PFSK-1 (cell line): ENCODE measurements at regions not wholly inside any gene's neighbourhood (a gene's known extent, or its start where the extent isn't known, plus 50 kb on each side); places are given as distances from the start of the nearest gene placed in this dataset.

Source experiments
- POLR2AphosphoS5 ChIP-seq: IDR thresholded peaks from 2 replicates; pipeline ENCODE4 v1.6.1; 2012; ENCODE audit warnings: low read depth, mild to moderate bottlenecking, control low read depth, low read length, moderate library complexity
- TAF1 ChIP-seq: IDR thresholded peaks from 2 replicates; pipeline ENCODE4 v1.6.1; 2012; ENCODE audit warnings: low read length, control low read depth, borderline replicate concordance; ENCODE audit not compliant: insufficient read depth
- TF ChIP-seq, protein P1 (sequence below), 2 experiments: IDR thresholded peaks; 2 replicates each; pipeline versions ENCODE4 v1.6.1 to v1.8.0; 2011 to 2012; ENCODE audit warnings: low read depth in 2 of 2, low read length in 2 of 2, control low read depth in 1 of 2, inconsistent platforms in 1 of 2, mild to moderate bottlenecking in 1 of 2, moderate library complexity in 1 of 2; ENCODE audit not compliant: insufficient read depth in 1 of 2

GRCh38 chr2:193496786-193497185 lies 1302.1 kb upstream of the TMEFF2 start:
- TF ChIP-seq, protein P1, sequence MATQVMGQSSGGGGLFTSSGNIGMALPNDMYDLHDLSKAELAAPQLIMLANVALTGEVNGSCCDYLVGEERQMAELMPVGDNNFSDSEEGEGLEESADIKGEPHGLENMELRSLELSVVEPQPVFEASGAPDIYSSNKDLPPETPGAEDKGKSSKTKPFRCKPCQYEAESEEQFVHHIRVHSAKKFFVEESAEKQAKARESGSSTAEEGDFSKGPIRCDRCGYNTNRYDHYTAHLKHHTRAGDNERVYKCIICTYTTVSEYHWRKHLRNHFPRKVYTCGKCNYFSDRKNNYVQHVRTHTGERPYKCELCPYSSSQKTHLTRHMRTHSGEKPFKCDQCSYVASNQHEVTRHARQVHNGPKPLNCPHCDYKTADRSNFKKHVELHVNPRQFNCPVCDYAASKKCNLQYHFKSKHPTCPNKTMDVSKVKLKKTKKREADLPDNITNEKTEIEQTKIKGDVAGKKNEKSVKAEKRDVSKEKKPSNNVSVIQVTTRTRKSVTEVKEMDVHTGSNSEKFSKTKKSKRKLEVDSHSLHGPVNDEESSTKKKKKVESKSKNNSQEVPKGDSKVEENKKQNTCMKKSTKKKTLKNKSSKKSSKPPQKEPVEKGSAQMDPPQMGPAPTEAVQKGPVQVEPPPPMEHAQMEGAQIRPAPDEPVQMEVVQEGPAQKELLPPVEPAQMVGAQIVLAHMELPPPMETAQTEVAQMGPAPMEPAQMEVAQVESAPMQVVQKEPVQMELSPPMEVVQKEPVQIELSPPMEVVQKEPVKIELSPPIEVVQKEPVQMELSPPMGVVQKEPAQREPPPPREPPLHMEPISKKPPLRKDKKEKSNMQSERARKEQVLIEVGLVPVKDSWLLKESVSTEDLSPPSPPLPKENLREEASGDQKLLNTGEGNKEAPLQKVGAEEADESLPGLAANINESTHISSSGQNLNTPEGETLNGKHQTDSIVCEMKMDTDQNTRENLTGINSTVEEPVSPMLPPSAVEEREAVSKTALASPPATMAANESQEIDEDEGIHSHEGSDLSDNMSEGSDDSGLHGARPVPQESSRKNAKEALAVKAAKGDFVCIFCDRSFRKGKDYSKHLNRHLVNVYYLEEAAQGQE (IDR thresholded peaks at IDR 0.05; ENCODE audit: insufficient read depth in 1 of 2, low read depth in 2 of 2, low read length in 2 of 2): no peak
- TF ChIP-seq TAF1: no peak
- TF ChIP-seq POLR2AphosphoS5: no peak
